Gastroesophageal sphincter (tissue), 4 donors: ENCODE measurements at regions not wholly inside any gene's neighbourhood (a gene's known extent, or its start where the extent isn't known, plus 50 kb on each side); places are given as distances from the start of the nearest gene placed in this dataset.

Experiments
- ATAC-seq: fragments of 150-250 bp; one replicate; pipeline ENCODE4 v1.9.1; 2016; ENCODE audit warnings: mild to moderate bottlenecking, moderate library complexity
- H3K27ac ChIP-seq, 4 donors: fragments of 200-600 bp; sonication (generic) in 3 of 4; 1 replicate in 3 of 4; 2 replicates in 1 of 4; pipeline ENCODE4 v1.5.1; 2016 to 2019
- H3K27me3 ChIP-seq: fragments of 200-600 bp; sonication (generic); one replicate; pipeline ENCODE4 v1.5.1; 2019
- H3K36me3 ChIP-seq, 2 donors: fragments of 200-600 bp; sonication (generic); one replicate each; pipeline ENCODE4 v1.5.1; 2019; ENCODE audit warnings: control low read depth in 1 of 2
- H3K4me1 ChIP-seq, 3 donors: fragments of 200-600 bp; sonication (generic); 1 replicate in 2 of 3; 2 replicates in 1 of 3; pipeline ENCODE4 v1.5.1; 2016 to 2019; ENCODE audit warnings: control low read depth in 2 of 3
- H3K4me3 ChIP-seq, 2 donors: fragments of 200-600 bp; sonication (generic); one replicate each; pipeline ENCODE4 v1.5.1; 2019; ENCODE audit warnings: mild to moderate bottlenecking in 1 of 2, moderate library complexity in 1 of 2
- H3K9me3 ChIP-seq, 3 donors: fragments of 200-600 bp; sonication (generic); one replicate each; pipeline ENCODE4 v1.5.1; 2017 to 2019; ENCODE audit warnings: control low read depth in 2 of 3
- CTCF ChIP-seq, 4 experiments: fragments of 200-600 bp in 2 of 4; fragments of 450-650 bp in 2 of 4; sonication (generic) in 1 of 4; IDR thresholded peaks; one replicate each; pipeline ENCODE4 v1.5.1; 2017 to 2019; ENCODE audit warnings: antibody characterized with exemption in 4 of 4, mild to moderate bottlenecking in 2 of 4, moderate library complexity in 2 of 4
- EP300 ChIP-seq: sonication (generic); formaldehyde crosslinking; IDR thresholded peaks from one replicate; pipeline ENCODE4 v1.6.1; 2017; ENCODE audit warnings: antibody characterized with exemption, mild to moderate bottlenecking
- POLR2A ChIP-seq, 2 donors: fragments of 450-650 bp; IDR thresholded peaks; one replicate each; pipeline ENCODE4 v1.6.1; 2017; ENCODE audit warnings: antibody characterized with exemption in 2 of 2, mild to moderate bottlenecking in 2 of 2, moderate library complexity in 1 of 2
- POLR2AphosphoS5 ChIP-seq: sonication (generic); formaldehyde crosslinking; IDR thresholded peaks from one replicate; pipeline ENCODE4 v1.6.1; 2017; ENCODE audit warnings: antibody characterized with exemption
- WGBS, 2 donors: methylation state at CpG; one replicate each; pipeline ENCODE4 v1.1.5; 2018; ENCODE audit warnings: low coverage in 1 of 2; 5-methylcytosine and 5-hydroxymethylcytosine counted together

DNA sequence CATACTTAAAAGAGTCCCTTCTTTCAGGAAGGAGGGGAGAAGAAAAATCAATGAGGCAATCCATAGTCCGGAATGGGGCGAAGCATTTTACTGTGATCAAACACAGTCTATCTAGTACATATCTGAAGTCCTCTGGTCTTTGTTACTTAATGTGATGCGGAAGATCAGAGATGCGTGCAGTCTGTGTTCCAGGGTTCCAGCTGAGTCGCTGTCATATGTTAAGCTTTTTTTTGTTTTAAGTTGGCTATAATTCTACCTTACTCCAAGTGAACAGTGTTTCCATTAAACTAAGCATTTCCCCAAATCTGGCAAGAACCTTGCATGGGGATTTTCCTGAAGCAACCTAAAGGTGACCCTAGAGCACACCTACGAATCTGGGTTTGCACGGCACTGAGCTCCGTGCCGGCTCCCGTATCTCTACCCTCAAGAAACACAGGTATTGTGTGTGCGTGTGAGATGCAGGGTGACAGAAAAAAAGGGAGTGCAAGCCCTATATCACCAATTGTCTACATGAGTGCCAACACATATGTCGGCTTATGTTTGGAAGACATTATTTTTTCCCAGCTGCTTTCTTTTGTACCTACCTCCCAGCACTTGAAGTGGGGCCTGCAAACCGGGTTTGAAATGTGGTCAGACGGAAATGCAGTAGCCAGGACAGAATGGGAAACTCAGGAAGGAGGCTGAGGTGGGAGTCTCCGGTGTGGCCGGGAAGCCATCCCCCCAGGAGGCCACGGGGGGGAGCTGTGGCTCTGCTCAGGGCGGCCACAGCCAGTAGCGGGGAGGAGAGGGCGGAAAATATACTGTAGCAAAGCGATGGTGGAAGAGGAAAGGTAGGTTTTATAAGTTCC, 435.8 kb upstream of the MGMT start:
- Histone ChIP-seq H3K36me3 (no peaks in the 10 kb centered on the region), H3K9me3 (no peaks in the 10 kb centered on the region), H3K27ac (no peak overlapping the region), H3K4me1 (no peaks in the 10 kb centered on the region), H3K4me3 (no peak overlapping the region), H3K27me3 (peaks cover 81% of the 10 kb centered on the region)
- TF ChIP-seq CTCF (IDR thresholded peaks at IDR 0.05) (peak; percentile 44 to 91 (median 63)), POLR2A (IDR thresholded peaks at IDR 0.05) (no peak)
- ATAC-seq: peak; percentile 81
- WGBS, 2 donors: 40 to 53% methylated on average over 17 to 19 of the region's 21 CpGs

- H3K4me3 ChIP-seq: no peak overlapping the region
- TF ChIP-seq EP300 (no peak), CTCF (IDR thresholded peaks at IDR 0.05) (no peak), POLR2A (IDR thresholded peaks at IDR 0.05) (no peak), POLR2AphosphoS5 (no peak)
- 0 to 10% methylated on average over 1 to 2 of the region's 2 CpGs for WGBS, 2 donors
- H3K4me1 ChIP-seq: no peaks in the 10 kb centered on the region
- no peak overlapping the region for H3K27ac ChIP-seq
- no peaks in the 10 kb centered on the region for H3K9me3 ChIP-seq
- no peaks in the 10 kb centered on the region for H3K36me3 ChIP-seq
- peaks cover 85% of the 10 kb centered on the region for H3K27me3 ChIP-seq
- no peak for ATAC-seq
Measured at GRCh38 chr10:129031844-129032150, 435.2 kb upstream of the MGMT start.

DNA sequence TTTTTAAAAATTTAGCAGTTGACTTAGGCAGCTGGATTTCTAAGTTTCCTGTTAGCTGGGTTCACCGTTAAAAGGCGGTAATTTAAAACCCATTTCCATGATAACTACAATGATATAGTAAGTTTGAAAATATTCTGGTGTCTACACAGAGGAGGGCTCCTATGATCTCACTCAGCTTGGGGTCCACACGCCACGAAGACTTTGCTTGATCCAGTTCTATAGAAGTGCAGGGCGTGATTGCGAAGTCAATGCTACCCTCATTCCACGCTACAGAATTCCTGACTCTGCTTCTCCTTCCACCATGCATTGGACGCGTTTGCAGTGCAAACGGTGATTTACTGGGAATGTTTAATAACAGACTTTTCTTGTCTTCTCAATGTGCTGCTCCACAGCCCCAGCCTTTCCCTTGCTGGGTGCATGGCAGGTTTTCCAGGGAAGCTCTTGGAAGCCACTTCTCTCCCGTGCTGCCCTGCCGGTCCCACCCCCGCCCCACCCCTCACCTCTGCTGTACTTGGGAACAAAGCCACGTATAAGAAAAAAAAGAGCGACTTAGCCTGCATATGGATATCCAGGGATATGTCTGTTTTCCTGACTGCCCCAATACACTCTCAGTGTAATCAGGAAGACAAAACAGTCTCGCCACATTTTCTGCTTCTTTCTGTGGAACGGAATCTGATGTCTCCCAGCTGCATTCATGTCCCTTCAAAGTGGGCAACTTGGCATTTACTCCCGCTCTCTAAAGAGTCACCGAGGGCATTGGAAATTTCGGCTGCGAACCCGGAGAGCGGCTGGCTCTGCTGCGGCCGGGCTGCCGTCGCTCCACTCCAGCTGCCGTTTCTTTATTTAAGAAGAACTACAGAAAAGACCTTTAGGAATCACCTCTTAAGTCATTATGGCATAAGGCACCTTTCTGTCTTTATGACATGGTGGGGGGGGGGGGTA, 434.4 kb upstream of the MGMT start:
- ATAC-seq: no peak
- TF ChIP-seq CTCF (IDR thresholded peaks at IDR 0.05) (no peak), POLR2A (IDR thresholded peaks at IDR 0.05) (no peak), EP300 (no peak), POLR2AphosphoS5 (no peak)

DNA sequence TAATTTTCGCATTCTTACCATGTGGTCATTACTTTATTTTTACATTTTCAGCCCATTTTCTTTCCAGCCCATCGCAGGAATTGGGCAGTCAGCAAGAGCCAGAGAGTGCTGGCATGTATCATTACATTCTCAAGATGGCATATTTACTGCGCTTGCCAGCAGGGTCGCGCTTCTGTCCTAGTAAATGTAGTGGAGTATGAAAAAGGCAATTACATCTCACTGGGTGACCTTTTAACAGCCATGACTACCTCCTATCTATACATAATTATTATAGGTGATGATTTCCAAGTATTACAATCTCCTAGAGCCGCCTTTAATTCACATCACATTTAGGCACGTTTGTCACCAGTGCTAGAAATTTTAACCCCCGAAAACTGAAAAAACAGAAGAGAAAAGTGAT, 433.7 kb upstream of the MGMT start:
- Histone ChIP-seq H3K36me3 (no peaks in the 10 kb centered on the region), H3K27ac (no peak overlapping the region), H3K4me3 (no peak overlapping the region), H3K9me3 (no peaks in the 10 kb centered on the region), H3K27me3 (peaks cover 91% of the 10 kb centered on the region), H3K4me1 (no peaks in the 10 kb centered on the region)
- ATAC-seq: no peak
- WGBS, 2 donors: 66 to 75% methylated on average over 6 to 8 of the region's 8 CpGs
- TF ChIP-seq POLR2AphosphoS5 (no peak), POLR2A (IDR thresholded peaks at IDR 0.05) (no peak), CTCF (IDR thresholded peaks at IDR 0.05) (no peak), EP300 (no peak)

More for the DNA sequence above, 434.4 kb upstream of the MGMT start:
- no peaks in the 10 kb centered on the region for H3K4me1 ChIP-seq
- WGBS, 2 donors: 63 to 79% methylated on average over 11 of the region's 28 CpGs
- no peak overlapping the region for H3K4me3 ChIP-seq
- no peak overlapping the region for H3K27ac ChIP-seq
- peaks cover 91% of the 10 kb centered on the region for H3K27me3 ChIP-seq
- H3K9me3 ChIP-seq: no peaks in the 10 kb centered on the region
- H3K36me3 ChIP-seq: no peaks in the 10 kb centered on the region
